ENCODE measurements at regions not wholly inside any gene's neighbourhood (a gene's known extent, or its start where the extent isn't known, plus 50 kb on each side); places are given as distances from the start of the nearest gene placed in this dataset.

GRCh38 chr2:61718965-61719364, 134.9 kb downstream of the FAM161A start:
- no peak for TF ChIP-seq POLR2AphosphoS5 (IDR thresholded peaks at IDR 0.05; ENCODE audit: low read depth, low read length)
- TF ChIP-seq TAF1 (IDR thresholded peaks at IDR 0.05; ENCODE audit: borderline replicate concordance, low read depth, low read length): no peak
